ENCODE measurements at regions not wholly inside any gene's neighbourhood (a gene's known extent, or its start where the extent isn't known, plus 50 kb on each side); places are given as distances from the start of the nearest gene placed in this dataset.

DNA sequence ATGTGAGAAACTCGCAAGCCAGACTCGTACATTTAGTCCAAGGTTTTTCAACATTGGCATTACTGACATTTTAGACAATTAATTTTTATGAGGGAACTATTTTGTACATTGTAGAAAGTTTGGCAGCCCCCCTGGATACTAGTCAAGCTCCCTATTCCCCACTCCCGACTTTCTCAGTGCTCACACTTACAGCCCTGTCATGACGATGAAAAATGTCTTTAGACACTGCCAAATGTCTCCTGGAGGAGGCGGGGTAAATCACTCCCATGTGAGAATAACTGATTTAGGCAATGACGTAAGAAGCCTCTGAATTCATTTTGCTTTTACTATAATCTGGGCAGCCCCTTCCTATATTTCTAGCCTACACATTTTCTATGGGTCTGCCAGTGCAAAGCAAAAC is 535.8 kb upstream of the KLHL1 start:
- TF ChIP-seq CTCF (IDR thresholded peaks at IDR 0.05) (no peak), POLR2A (IDR thresholded peaks at IDR 0.05) (no peak), POLR2AphosphoS5 (IDR thresholded peaks at IDR 0.05; ENCODE audit: insufficient read depth in 1 of 2, low read depth in 1 of 2) (no peak)
